ENCODE measurements at regions not wholly inside any gene's neighbourhood (a gene's known extent, or its start where the extent isn't known, plus 50 kb on each side); places are given as distances from the start of the nearest gene placed in this dataset.

DNA sequence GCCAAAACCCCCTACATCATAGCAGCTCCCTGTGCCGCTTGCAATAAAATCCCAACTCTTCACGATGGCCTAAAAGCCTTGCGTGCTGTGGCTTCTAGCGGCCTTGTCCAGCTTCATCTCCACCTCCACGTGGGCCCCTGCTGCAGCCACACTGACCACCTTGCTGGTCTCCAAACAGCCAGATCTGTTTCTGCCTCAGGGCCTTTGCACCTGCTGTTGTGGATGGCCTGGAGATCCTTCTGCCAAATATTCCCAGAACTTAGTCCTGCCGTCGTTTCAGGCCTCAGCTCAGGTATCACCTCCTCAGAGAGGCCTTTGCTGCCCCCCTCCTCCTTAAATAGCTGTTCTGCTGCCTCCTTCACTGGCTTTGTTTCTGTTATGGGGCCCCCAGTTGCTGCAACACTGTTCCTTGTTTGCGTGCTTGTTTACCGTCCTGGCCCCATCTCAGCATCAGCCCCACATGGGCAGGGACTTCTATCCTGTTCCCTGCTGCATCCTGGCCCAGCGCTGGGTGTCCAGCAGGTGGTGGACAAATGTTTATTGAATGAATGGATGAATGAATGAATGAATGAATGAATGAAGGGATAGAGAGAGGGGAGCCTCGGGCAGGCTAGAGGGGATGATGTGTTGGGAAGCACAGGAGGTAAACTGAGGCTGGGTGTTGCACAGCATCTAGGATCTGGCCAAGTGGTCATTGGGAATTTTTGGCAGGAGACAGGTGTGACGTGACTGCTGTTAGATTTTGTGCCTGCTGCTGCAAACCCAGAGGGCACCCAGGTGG lies 171.0 kb upstream of the GSE1 start:
- TF ChIP-seq EP300 (IDR thresholded peaks at IDR 0.05) = no peak
- TF ChIP-seq, protein P1, sequence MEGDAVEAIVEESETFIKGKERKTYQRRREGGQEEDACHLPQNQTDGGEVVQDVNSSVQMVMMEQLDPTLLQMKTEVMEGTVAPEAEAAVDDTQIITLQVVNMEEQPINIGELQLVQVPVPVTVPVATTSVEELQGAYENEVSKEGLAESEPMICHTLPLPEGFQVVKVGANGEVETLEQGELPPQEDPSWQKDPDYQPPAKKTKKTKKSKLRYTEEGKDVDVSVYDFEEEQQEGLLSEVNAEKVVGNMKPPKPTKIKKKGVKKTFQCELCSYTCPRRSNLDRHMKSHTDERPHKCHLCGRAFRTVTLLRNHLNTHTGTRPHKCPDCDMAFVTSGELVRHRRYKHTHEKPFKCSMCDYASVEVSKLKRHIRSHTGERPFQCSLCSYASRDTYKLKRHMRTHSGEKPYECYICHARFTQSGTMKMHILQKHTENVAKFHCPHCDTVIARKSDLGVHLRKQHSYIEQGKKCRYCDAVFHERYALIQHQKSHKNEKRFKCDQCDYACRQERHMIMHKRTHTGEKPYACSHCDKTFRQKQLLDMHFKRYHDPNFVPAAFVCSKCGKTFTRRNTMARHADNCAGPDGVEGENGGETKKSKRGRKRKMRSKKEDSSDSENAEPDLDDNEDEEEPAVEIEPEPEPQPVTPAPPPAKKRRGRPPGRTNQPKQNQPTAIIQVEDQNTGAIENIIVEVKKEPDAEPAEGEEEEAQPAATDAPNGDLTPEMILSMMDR (IDR thresholded peaks at IDR 0.05) = no peak
